ENCODE measurements at regions not wholly inside any gene's neighbourhood (a gene's known extent, or its start where the extent isn't known, plus 50 kb on each side); places are given as distances from the start of the nearest gene placed in this dataset.

DNA sequence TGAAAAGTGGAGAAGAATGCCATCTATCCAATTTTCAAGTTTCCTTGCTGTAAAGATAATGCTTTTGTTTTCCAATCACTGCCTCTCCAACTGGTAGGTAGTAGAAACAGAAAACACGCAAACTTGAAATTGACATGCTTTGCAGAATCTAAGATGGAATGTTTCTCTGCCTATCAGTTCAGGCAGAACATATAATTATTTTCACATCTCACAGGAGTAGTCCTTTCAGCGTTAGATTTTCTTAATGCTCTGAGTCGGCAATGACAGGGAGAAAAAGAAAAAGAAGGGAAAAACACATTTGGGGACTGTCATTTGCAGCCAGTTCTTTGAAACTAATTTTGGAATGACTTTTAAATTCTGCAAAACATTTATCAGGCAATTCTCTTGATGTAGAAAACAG, 818.7 kb upstream of the PTPRD start:
- no peak overlapping the region for H3K4me2 ChIP-seq (ENCODE audit: insufficient read depth, low read length)
- no peak for ATAC-seq (ENCODE audit: insufficient read depth, low read depth)

DNA sequence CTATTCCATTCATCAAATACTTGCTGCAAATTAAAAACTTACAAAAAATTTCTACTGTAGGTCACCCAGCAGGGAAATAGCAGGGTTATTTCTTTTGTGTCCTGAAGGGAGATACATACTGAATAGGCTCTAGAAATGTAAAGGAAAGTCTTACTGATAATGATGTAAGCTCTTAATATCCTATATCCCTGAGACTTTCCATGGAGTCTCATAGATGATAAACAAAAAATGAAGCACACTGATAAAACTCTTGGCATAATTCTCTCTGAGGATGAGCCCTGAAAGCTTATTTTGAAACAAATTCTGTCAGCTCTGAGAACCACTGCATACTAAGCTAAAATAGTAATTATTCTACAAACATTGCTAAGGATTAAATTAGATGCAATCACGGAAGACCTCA, 819.6 kb upstream of the PTPRD start:
- H2AFZ ChIP-seq (ENCODE audit: low read depth, low read length) = no peak overlapping the region
- H3K27ac ChIP-seq (ENCODE audit: low read length) = no peak overlapping the region
- H3K9me3 ChIP-seq (ENCODE audit: insufficient read depth, low read length, severe bottlenecking) = no peaks in the 10 kb centered on the region
- H3K79me2 ChIP-seq (ENCODE audit: insufficient read depth, low read length) = no peaks in the 10 kb centered on the region
- no peak overlapping the region for H3K9ac ChIP-seq (ENCODE audit: low read depth, low read length)
- no peaks in the 10 kb centered on the region for H3K36me3 ChIP-seq (ENCODE audit: insufficient read depth, low read length)
- no peak overlapping the region for H3K4me2 ChIP-seq (ENCODE audit: insufficient read depth, low read length)
- DNase-seq (no peak), ATAC-seq (ENCODE audit: insufficient read depth, low read depth) (no peak)
- H4K20me1 ChIP-seq (ENCODE audit: insufficient read depth, low read length) = no peaks in the 10 kb centered on the region
- no peaks in the 10 kb centered on the region for H3K4me1 ChIP-seq (ENCODE audit: insufficient read depth, low read length)
- TF ChIP-seq EZH2 (IDR thresholded peaks at IDR 0.05; ENCODE audit: borderline replicate concordance, low read depth, low read length, severe bottlenecking) = no peak
- TF ChIP-seq, protein P1, sequence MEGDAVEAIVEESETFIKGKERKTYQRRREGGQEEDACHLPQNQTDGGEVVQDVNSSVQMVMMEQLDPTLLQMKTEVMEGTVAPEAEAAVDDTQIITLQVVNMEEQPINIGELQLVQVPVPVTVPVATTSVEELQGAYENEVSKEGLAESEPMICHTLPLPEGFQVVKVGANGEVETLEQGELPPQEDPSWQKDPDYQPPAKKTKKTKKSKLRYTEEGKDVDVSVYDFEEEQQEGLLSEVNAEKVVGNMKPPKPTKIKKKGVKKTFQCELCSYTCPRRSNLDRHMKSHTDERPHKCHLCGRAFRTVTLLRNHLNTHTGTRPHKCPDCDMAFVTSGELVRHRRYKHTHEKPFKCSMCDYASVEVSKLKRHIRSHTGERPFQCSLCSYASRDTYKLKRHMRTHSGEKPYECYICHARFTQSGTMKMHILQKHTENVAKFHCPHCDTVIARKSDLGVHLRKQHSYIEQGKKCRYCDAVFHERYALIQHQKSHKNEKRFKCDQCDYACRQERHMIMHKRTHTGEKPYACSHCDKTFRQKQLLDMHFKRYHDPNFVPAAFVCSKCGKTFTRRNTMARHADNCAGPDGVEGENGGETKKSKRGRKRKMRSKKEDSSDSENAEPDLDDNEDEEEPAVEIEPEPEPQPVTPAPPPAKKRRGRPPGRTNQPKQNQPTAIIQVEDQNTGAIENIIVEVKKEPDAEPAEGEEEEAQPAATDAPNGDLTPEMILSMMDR (IDR thresholded peaks at IDR 0.05; ENCODE audit: borderline replicate concordance, extremely low read depth, low read length, poor library complexity, severe bottlenecking) = no peak
- H3K27me3 ChIP-seq (ENCODE audit: insufficient read depth, low read length, poor library complexity) = no peaks in the 10 kb centered on the region
- H3K4me3 ChIP-seq (ENCODE audit: low read depth in 1 of 2, low read length in 2 of 2) = no peak overlapping the region

More for the DNA sequence above, 818.7 kb upstream of the PTPRD start:
- Histone ChIP-seq H3K4me3 (ENCODE audit: low read depth in 1 of 2, low read length in 2 of 2) (no peak overlapping the region), H3K9me3 (ENCODE audit: insufficient read depth, low read length, severe bottlenecking) (no peaks in the 10 kb centered on the region), H3K27ac (ENCODE audit: low read length) (no peak overlapping the region), H2AFZ (ENCODE audit: low read depth, low read length) (no peak overlapping the region), H3K79me2 (ENCODE audit: insufficient read depth, low read length) (no peaks in the 10 kb centered on the region), H3K27me3 (ENCODE audit: insufficient read depth, low read length, poor library complexity) (no peaks in the 10 kb centered on the region), H3K9ac (ENCODE audit: low read depth, low read length) (no peak overlapping the region), H4K20me1 (ENCODE audit: insufficient read depth, low read length) (no peaks in the 10 kb centered on the region), H3K4me1 (ENCODE audit: insufficient read depth, low read length) (no peaks in the 10 kb centered on the region), H3K36me3 (ENCODE audit: insufficient read depth, low read length) (no peaks in the 10 kb centered on the region)
- TF ChIP-seq EZH2 (IDR thresholded peaks at IDR 0.05; ENCODE audit: borderline replicate concordance, low read depth, low read length, severe bottlenecking) = no peak
- TF ChIP-seq, protein P1 (IDR thresholded peaks at IDR 0.05; ENCODE audit: borderline replicate concordance, extremely low read depth, low read length, poor library complexity, severe bottlenecking) = no peak
- no peak for DNase-seq

DNA sequence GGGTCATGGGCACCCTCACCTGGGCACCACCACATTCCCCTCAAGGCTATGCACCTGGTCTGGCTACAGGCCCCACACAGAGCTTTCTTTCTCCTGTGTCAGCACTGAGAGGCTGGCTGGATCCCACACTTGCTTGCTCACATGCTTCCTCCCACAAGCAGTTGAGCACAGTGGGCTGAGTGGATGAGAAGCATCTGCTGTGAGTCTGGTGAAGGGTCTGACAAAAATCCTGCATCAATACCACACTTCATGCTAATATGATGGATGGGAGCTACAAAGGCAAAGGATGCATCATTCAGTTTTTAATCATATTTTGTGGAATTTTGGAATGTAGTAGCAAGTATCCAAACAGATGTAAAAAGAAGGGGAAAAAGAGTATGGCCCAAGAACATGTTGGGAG, 830.8 kb upstream of the PTPRD start:
- TF ChIP-seq EZH2 (IDR thresholded peaks at IDR 0.05; ENCODE audit: borderline replicate concordance, low read depth, low read length, severe bottlenecking) = no peak
- TF ChIP-seq, protein P1 (IDR thresholded peaks at IDR 0.05; ENCODE audit: borderline replicate concordance, extremely low read depth, low read length, poor library complexity, severe bottlenecking) = no peak
- ATAC-seq (ENCODE audit: insufficient read depth, low read depth) (no peak), DNase-seq (no peak)
- H3K9me3 ChIP-seq (ENCODE audit: insufficient read depth, low read length, severe bottlenecking) = no peaks in the 10 kb centered on the region
- H3K79me2 ChIP-seq (ENCODE audit: insufficient read depth, low read length) = no peaks in the 10 kb centered on the region
- H3K27ac ChIP-seq (ENCODE audit: low read length) = no peak overlapping the region
- no peaks in the 10 kb centered on the region for H4K20me1 ChIP-seq (ENCODE audit: insufficient read depth, low read length)
- no peak overlapping the region for H3K4me3 ChIP-seq (ENCODE audit: low read depth in 1 of 2, low read length in 2 of 2)
- no peak overlapping the region for H2AFZ ChIP-seq (ENCODE audit: low read depth, low read length)
- no peaks in the 10 kb centered on the region for H3K36me3 ChIP-seq (ENCODE audit: insufficient read depth, low read length)
- H3K27me3 ChIP-seq (ENCODE audit: insufficient read depth, low read length, poor library complexity) = no peaks in the 10 kb centered on the region
- H3K4me1 ChIP-seq (ENCODE audit: insufficient read depth, low read length) = no peaks in the 10 kb centered on the region
- H3K9ac ChIP-seq (ENCODE audit: low read depth, low read length) = no peak overlapping the region
- no peak overlapping the region for H3K4me2 ChIP-seq (ENCODE audit: insufficient read depth, low read length)
